T-helper 2 cell treated with Interferon-gamma antibody and Interleukin-4, amounts not matched to agents 100 ng/mL and 5 ng/mL, for 36 hours (primary cell): ENCODE measurements at regions not wholly inside any gene's neighbourhood (a gene's known extent, or its start where the extent isn't known, plus 50 kb on each side); places are given as distances from the start of the nearest gene placed in this dataset.
"Not testable (repeated sequence)": the region's sequence is repeated elsewhere in the genome, so short reads cannot be mapped to it uniquely, and the experiment has no call there.

Source experiments
- intact Hi-C: fragments of 100-400 bp; cut with micrococcal nuclease; formaldehyde crosslinking; loops from one replicate; pipeline ENCODE4 v1.15.1; 2023

GRCh38 chr1:65584399-65584798 is 163.9 kb downstream of the LEPR start:
- intact Hi-C loops: no loop called here

GRCh38 chr1:65590279-65590678 is 169.8 kb downstream of the LEPR start:
- intact Hi-C loops: no loop called here

- intact Hi-C loops: no loop called here
These were observed 173.0 kb downstream of the LEPR start for GRCh38 chr1:65593516-65593915.

GRCh38 chr1:65595724-65596123 is 175.3 kb downstream of the LEPR start:
- intact Hi-C loops: no loop called here

DNA sequence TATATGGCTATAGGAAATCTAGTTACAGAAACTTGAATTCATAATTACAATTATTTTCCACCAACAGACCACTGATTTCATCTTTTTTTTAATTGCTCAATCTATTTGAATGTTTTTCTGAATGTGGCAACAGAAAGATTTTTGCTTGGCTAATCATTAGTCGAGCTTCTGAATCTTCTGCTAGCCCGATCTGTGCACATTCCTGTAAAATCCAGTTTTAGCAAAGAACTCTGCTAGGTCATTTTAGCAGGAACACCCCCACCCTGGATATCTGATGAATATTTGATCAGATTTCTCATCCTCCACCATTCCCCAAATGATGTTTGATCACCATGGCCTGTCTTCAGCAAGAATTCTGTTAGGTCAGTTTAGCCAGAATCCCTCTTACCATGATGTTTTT is 176.3 kb downstream of the LEPR start:
- intact Hi-C loops: no loop called here

DNA sequence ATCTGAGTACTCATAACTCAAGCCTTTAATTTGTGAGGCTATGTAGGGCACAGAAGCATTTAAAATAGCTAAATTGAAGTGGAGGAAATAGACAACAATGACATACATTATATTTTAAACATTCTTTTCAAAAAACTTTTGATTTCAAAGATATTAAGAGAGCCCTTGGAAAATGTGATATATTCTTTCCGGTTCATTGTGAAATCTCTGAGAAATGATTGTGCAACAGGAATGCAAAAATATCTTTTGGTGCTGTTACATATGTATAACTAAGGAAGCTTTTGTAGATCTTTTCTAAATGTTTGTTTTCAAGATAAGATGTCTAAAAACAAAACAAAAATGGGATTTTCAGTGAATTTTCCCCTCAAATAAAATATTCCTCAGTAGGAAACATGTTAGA is 185.2 kb downstream of the LEPR start:
- intact Hi-C loops: no loop called here

GRCh38 chr1:65606426-65606825 is 186.0 kb downstream of the LEPR start:
- intact Hi-C loops: no loop called here

DNA sequence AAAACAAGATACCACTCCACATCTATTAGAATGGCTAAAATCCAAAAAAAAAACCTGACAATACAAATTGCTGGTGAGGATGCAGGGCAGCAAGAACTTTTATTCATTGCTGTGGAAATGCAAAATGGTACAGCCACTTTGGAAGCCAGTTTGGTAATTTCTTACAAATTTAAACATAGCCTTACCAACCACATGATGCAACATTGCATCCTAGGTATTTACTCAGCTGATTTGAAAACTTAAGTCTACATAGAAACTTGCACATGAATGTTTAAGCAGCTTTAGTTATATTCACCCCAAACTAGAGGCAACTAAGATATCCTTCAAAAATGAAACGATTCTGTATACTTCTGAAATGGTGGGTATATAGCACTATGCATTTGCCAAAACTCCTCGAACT is 178.8 kb upstream of the PDE4B start:
- intact Hi-C loops: no loop called here

- intact Hi-C loops: no loop called here
These were observed 176.8 kb upstream of the PDE4B start for GRCh38 chr1:65615859-65616258.

DNA sequence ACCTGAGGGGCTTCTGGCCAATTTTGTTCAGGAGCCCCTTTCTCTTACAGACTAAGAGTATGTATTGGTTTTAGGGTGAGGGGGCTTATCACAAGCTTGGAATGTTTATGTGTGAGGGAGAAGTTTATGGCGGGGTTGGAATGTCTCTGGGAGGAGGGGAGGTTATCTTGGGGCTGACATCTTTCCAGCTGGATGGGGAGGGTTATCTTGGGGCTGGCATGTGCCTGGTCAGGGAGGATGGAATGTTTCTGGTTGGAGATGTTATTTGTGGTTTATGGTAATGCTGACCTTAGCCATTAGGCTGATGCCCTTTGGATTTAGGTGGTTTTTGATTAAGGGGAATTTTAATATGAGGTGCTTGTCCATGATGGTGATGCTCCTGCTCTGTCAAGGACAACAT is 171.0 kb upstream of the PDE4B start:
- intact Hi-C loops: not testable (repeated sequence)

DNA sequence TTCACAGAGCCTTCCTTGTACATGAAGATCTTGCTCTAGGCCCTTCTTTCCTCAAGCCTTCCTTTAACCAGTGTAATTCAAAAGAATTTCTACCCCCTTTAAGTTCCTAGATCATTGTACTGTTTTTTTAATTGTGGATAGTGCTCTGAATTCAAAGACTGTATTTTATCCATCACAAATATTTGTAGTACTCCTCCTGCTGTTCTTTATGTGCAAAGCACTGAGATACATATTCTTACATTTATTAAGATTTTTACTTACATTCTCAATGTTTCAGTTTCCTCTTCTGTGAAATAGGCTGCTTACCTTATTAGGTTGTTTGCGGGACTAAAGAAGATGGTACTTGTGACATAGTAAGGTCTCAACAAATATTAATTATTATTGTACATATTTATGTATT is 168.8 kb upstream of the PDE4B start:
- intact Hi-C loops: no loop called here

GRCh38 chr1:65625528-65625927 is 167.2 kb upstream of the PDE4B start:
- intact Hi-C loops: no loop called here

GRCh38 chr1:65626003-65626402 is 166.7 kb upstream of the PDE4B start:
- intact Hi-C loops: no loop called here

DNA sequence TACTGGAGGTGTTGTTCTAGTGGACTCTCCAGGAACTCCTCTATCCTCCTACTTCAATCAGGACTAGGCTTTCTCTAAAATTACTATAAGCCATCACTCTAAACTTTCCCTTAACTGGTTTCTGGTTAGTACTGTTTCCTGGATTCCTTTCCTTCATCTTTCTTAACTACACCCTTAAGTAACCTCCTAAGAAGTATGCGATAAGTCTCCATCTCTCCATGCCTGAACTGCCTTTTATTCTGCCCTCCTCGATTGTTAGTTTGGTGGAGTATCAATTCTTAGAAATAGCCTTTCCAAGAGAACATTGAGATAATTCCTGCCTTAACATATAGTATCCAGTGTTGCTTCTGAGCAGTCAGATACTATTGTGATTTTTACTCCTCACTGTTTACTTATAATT is 162.9 kb upstream of the PDE4B start:
- intact Hi-C loops: no loop called here

- intact Hi-C loops: no loop called here
These were observed 161.8 kb upstream of the PDE4B start for GRCh38 chr1:65630855-65631254.

DNA sequence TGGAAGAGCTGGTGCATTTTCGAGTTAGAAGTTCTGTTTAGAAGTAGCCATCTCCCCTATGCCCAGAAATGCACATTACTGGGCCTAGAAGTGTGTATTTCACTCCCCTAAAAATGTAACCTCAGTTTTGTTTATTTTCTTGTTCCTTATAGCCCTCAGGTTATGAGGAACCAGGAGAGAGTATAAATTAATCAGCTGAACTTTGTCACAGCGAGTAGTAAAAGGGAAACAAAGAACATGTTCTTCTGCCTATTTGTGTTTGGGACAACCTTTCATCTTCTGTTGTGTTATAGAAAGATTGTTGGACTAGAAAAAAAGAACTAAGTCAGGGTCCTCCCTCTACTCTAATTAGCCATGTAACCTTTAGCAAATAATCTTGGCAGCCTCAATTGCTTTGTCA is 160.5 kb upstream of the PDE4B start:
- intact Hi-C loops: no loop called here

- intact Hi-C loops: no loop called here
These were observed 152.6 kb upstream of the PDE4B start for GRCh38 chr1:65640046-65640445.

DNA sequence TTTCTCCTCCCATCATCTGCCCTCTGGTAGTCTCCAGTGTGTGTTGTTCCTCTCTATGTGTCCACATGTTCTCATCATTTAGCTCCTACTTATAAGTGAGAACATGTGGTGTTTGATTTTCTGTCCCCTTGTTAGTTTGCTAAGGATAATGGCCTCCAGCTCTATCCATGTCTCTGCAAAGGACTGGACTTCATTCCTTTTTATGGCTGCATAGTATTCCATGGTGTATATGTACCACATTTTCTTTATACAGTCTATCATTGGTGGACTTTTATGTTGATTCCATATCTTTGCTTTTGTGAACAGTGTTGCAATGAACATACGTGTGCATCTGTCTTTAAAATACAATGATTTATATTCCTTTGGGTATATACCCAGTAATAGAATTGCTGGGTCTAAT is 143.5 kb upstream of the PDE4B start:
- intact Hi-C loops: not testable (repeated sequence)

DNA sequence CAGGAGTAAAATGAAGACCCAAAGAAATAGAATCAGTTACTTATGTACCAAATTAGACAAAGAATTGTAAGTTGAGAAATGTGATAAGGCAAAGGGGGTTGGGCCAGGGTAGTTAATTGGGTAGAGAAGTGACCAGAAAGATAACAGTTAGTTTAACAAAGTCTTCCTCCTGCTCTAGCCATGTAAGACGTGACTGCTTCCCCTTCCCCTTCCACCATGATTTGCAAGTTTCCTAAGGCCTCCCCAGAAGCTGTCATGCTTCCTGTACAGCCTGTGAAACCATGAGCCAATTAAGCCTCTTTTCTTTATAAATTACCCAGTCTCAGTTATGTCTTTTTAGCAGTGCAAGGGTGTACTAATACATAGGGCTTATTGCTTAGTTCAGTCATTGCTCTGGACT is 142.0 kb upstream of the PDE4B start:
- intact Hi-C loops: no loop called here

DNA sequence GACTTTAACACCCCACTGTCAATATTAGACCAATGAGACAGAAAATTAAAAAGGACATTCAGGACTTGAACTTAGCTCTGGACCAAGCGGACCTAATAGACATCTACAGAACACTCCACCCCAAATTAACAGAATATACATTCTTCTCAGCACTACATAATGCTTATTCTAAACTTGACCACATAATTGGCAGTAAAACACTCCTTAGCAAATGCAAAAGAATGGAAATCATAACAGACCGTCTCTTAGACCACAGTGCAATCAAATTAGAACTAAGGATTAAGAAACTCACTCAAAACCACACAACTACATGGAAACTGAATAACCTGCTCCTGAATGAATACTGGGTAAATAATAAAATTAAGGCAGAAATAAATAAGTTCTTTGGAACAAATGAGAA is 138.2 kb upstream of the PDE4B start:
- intact Hi-C loops: not testable (repeated sequence)

DNA sequence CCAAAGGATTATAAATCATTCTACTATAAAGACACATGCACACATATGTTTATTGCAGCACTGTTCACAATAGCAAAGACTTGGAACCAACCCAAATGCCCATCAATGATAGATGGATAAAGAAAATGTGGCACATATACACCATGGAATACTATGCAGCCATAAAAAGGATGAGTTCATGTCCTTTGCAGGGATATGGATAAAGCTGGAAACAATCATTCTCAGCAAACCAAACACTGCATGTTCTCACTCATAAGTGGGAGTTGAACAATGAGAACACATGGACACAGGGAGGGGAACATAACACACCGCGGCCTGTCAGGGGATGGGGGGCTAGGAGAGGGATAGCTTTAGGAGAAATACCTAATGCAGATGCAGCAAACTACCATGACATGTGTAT is 135.1 kb upstream of the PDE4B start:
- intact Hi-C loops: not testable (repeated sequence)

DNA sequence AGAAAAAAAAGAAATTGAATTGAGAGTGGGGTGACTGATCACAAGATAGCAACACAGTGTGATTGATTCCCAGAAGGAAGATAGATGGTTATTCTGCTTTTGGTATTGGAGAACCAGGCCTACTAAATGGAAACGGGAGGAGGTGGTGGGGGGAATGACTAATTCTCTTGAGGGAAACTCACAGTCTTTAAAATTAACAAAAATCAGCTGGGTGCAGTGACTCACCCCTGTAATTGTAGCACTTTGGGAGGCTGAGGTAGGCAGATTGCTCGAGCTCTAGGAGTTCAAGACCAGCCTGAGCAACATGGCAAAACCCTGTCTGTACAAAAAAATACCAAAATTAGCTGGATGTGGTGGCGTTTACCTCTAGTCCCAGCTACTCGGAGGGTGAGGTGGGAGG is 134.6 kb upstream of the PDE4B start:
- intact Hi-C loops: no loop called here

DNA sequence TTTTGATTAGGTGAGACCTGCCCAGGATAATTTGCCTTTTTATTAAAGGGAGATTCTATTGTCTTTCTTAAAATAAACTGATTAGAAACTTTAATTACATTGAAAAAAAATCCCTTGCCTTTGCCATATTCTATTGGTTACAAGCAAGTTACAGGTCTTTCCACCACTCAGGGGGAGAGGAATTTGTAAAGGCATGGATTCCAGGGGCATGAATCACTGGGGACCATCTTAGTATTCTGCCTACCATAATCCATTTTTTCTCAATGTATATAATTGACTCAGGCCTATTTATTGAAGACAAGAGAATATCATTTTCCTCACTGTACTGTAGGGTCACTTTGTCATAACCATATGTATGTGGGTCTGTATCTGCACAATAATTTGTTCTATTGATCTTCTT is 124.3 kb upstream of the PDE4B start:
- intact Hi-C loops: no loop called here

- intact Hi-C loops: no loop called here
These were observed 122.2 kb upstream of the PDE4B start for GRCh38 chr1:65670518-65670917.

DNA sequence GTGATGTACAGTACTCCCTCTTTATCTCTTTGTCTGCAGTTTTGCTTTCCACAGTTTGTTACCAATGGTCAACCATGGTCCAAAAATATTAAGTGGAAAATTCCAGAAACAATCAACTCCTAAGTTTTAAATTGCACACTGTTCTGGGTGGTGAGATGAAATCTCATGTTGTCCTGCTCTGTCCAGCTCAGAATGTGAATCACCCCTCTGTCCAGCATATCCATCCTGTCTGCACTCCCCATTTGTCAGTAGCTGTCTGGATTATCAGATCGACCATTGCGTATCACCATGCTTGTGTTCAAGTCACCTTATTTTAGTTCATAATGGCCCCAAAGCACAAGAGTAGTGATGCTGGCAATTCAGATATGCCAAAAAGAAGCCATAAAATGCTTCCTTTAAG is 118.2 kb upstream of the PDE4B start:
- intact Hi-C loops: no loop called here
